ENCODE measurements at regions not wholly inside any gene's neighbourhood (a gene's known extent, or its start where the extent isn't known, plus 50 kb on each side); places are given as distances from the start of the nearest gene placed in this dataset.

DNA sequence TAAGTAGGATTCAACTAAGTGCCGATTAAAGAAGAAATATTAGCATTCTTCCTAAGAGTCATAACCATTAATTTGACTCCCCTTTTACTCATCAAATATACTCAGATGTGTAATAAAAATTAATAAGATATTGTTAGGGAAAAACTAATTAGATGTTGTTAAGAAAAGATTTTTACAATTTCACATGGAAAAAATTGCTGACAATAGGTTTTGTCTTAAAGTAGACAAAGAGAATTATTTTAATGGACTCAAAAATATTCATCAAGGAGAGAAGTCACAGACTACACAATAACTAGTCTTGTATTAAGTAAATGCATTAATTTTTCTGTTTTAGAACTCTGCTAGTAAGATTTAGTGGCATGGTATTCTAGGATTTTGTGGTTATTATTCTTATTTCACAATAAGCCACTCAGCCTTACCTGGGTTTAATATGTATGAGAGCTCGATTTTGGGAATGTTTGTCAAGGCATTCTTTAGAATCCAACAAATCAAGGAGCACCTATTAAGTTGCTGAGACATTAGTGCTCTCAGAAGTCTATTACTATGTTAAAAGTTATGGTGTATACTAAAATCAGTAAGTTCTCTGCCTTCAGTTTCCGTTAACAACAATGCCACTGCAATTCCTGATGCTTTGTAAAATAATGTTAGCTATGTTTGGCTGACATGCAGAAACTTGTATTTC, 110.2 kb upstream of the UGT8 start:
- no peak for DNase-seq
- Histone ChIP-seq H3K79me2 (ENCODE audit: insufficient read depth, low read length) (no peaks in the 10 kb centered on the region), H3K9ac (ENCODE audit: insufficient read depth, low read length, poor library complexity, severe bottlenecking) (no peak overlapping the region), H3K4me1 (ENCODE audit: control insufficient read depth in 1 of 2, insufficient read depth in 2 of 2, low read length in 2 of 2) (no peaks in the 10 kb centered on the region), H3K27me3 (ENCODE audit: control insufficient read depth in 2 of 2, insufficient read depth in 2 of 2, low read length in 2 of 2) (no peaks in the 10 kb centered on the region), H3K4me2 (replicated peaks; ENCODE audit: extremely low read depth, low read length, poor library complexity, severe bottlenecking) (no peak overlapping the region), H3K9me3 (replicated peaks in 1 of 2; ENCODE audit: control insufficient read depth in 1 of 2, insufficient read depth in 1 of 2, low read length in 2 of 2) (no peaks in the 10 kb centered on the region), H3K4me3 (replicated peaks in 1 of 3; ENCODE audit: low read depth in 2 of 3, low read length in 3 of 3) (no peak overlapping the region), H3K36me3 (replicated peaks in 1 of 2; ENCODE audit: control insufficient read depth in 1 of 2, insufficient read depth in 2 of 2, low read length in 2 of 2) (no peaks in the 10 kb centered on the region), H4K20me1 (ENCODE audit: insufficient read depth, low read length) (no peaks in the 10 kb centered on the region), H2AFZ (ENCODE audit: insufficient read depth, low read depth, low read length, poor library complexity, severe bottlenecking) (no peak overlapping the region), H3K27ac (ENCODE audit: low read depth in 1 of 2, low read length in 2 of 2) (no peak overlapping the region)
- H3K9me3 Mint-ChIP-seq = peaks cover 0 to 3% (median 2%) of the 10 kb centered on the region in 7 donors
- TF ChIP-seq, protein P1, sequence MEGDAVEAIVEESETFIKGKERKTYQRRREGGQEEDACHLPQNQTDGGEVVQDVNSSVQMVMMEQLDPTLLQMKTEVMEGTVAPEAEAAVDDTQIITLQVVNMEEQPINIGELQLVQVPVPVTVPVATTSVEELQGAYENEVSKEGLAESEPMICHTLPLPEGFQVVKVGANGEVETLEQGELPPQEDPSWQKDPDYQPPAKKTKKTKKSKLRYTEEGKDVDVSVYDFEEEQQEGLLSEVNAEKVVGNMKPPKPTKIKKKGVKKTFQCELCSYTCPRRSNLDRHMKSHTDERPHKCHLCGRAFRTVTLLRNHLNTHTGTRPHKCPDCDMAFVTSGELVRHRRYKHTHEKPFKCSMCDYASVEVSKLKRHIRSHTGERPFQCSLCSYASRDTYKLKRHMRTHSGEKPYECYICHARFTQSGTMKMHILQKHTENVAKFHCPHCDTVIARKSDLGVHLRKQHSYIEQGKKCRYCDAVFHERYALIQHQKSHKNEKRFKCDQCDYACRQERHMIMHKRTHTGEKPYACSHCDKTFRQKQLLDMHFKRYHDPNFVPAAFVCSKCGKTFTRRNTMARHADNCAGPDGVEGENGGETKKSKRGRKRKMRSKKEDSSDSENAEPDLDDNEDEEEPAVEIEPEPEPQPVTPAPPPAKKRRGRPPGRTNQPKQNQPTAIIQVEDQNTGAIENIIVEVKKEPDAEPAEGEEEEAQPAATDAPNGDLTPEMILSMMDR (IDR thresholded peaks at IDR 0.05) = no peak
- no peaks in the 10 kb centered on the region for H3K27me3 Mint-ChIP-seq (ENCODE audit: low read depth in 3 of 3)
- H3K4me1 Mint-ChIP-seq = no peaks in the 10 kb centered on the region
- no peak overlapping the region for H3K27ac Mint-ChIP-seq
- intact Hi-C loops (cut with micrococcal nuclease) = no loop called here
- no peaks in the 10 kb centered on the region for H3K36me3 Mint-ChIP-seq
- WGBS (ENCODE audit: insufficient coverage) = no CpG with 5 or more reads among the region's 3 CpGs
- no peak overlapping the region for H3K4me3 Mint-ChIP-seq

DNA sequence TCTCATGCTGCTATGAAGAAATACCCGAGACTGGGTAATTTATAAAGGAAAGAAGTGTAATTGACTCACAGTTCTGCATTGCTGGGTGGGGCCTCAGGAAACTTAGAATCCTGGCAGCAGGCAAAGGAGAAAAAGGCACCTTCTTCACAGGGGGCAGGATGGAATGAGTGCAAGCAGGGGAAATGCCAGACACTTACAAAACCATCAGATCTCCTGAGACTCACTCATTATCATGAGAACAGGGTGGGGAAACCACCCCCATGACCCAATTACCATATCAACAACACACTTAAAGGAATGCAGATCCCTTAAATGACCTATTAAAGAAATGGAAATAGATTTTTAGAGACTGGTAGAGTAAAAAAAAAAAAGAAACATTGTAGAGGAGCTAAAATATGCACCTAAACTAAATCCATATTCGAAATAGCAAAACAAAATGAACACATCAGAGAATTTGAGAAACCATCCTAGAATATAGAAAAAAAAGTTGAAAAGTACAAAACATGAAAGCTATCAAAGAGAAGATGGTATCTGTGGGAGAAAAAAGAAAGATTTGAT, 104.3 kb upstream of the UGT8 start:
- H3K36me3 ChIP-seq (replicated peaks in 1 of 2; ENCODE audit: control insufficient read depth in 1 of 2, insufficient read depth in 2 of 2, low read length in 2 of 2) = no peaks in the 10 kb centered on the region
- WGBS (ENCODE audit: insufficient coverage) = no CpG with 5 or more reads among the region's 2 CpGs
- intact Hi-C loops (cut with micrococcal nuclease) = no loop called here
- no peaks in the 10 kb centered on the region for H3K79me2 ChIP-seq (ENCODE audit: insufficient read depth, low read length)
- Mint-ChIP-seq H3K4me3 (no peak overlapping the region), H3K9me3 (peaks cover 0 to 5% (median 0%) of the 10 kb centered on the region in 7 donors), H3K4me1 (no peaks in the 10 kb centered on the region), H3K27ac (no peak overlapping the region), H3K27me3 (ENCODE audit: low read depth in 3 of 3) (no peaks in the 10 kb centered on the region), H3K36me3 (no peaks in the 10 kb centered on the region)
- no peak overlapping the region for H3K4me3 ChIP-seq (replicated peaks in 1 of 3; ENCODE audit: low read depth in 2 of 3, low read length in 3 of 3)
- H2AFZ ChIP-seq (ENCODE audit: insufficient read depth, low read depth, low read length, poor library complexity, severe bottlenecking) = no peak overlapping the region
- H3K9me3 ChIP-seq (replicated peaks in 1 of 2; ENCODE audit: control insufficient read depth in 1 of 2, insufficient read depth in 1 of 2, low read length in 2 of 2) = no peaks in the 10 kb centered on the region
- no peak overlapping the region for H3K27ac ChIP-seq (ENCODE audit: low read depth in 1 of 2, low read length in 2 of 2)
- no peaks in the 10 kb centered on the region for H3K27me3 ChIP-seq (ENCODE audit: control insufficient read depth in 2 of 2, insufficient read depth in 2 of 2, low read length in 2 of 2)
- no peak overlapping the region for H3K4me2 ChIP-seq (replicated peaks; ENCODE audit: extremely low read depth, low read length, poor library complexity, severe bottlenecking)
- no peak for DNase-seq
- H3K4me1 ChIP-seq (ENCODE audit: control insufficient read depth in 1 of 2, insufficient read depth in 2 of 2, low read length in 2 of 2) = no peaks in the 10 kb centered on the region
- H3K9ac ChIP-seq (ENCODE audit: insufficient read depth, low read length, poor library complexity, severe bottlenecking) = no peak overlapping the region
- TF ChIP-seq, protein P1 (IDR thresholded peaks at IDR 0.05) = no peak
- H4K20me1 ChIP-seq (ENCODE audit: insufficient read depth, low read length) = no peaks in the 10 kb centered on the region

Data from CD14-positive monocyte (primary cell).